OCI-LY7 (cell line): ENCODE measurements at regions not wholly inside any gene's neighbourhood (a gene's known extent, or its start where the extent isn't known, plus 50 kb on each side); places are given as distances from the start of the nearest gene placed in this dataset.

Experiments used
- BruUV-seq: library from RNA; stranded (reverse); fragments of 400-500 nt; replicated peaks from 2 replicates; lab custom pipeline; 2021; lab: Mats Ljungman, UMichigan
- CTCF ChIA-PET: fragments of 300-600 bp; sonication (Branson Sonifier 250); formaldehyde crosslinking; loops from one replicate; lab custom pipeline; 2022; ENCODE audit warnings: antibody characterized with exemption; ENCODE audit not compliant: unreplicated experiment; lab: Charles Lee
- POLR2A ChIA-PET: fragments of 300-600 bp; sonication (Branson Sonifier 250); formaldehyde crosslinking; loops from one replicate; lab custom pipeline; 2022; ENCODE audit warnings: antibody characterized with exemption; lab: Charles Lee
- DNase-seq: peaks from one replicate; pipeline ENCODE4 v3.0.0-alpha.2; 2015; ENCODE audit warnings: low spot score
- H2AFZ ChIP-seq: fragments of 200-600 bp; sonication (generic), shearing (Covaris generic); 2 replicates; pipeline ENCODE4 v1.6.1; 2014; ENCODE audit warnings: mild to moderate bottlenecking, antibody characterized with exemption, low read length, moderate library complexity
- H3K27ac ChIP-seq: fragments of 200-600 bp; sonication (generic); 2 replicates; pipeline ENCODE4 v1.5.1; 2014; ENCODE audit warnings: mixed run types, low read depth, mild to moderate bottlenecking, moderate library complexity, low read length, inconsistent platforms; ENCODE audit not compliant: poor library complexity, severe bottlenecking
- H3K36me3 ChIP-seq: fragments of 200-600 bp; sonication (generic); 2 replicates; pipeline ENCODE4 v1.6.1; 2014; ENCODE audit warnings: mild to moderate bottlenecking, antibody characterized with exemption, low read length, moderate library complexity, mixed read lengths; ENCODE audit not compliant: insufficient read depth
- H3K4me1 ChIP-seq: fragments of 200-600 bp; sonication (generic); 2 replicates; pipeline ENCODE4 v1.5.1; 2014; ENCODE audit warnings: mild to moderate bottlenecking, low read length; ENCODE audit not compliant: insufficient read depth, poor library complexity, severe bottlenecking
- H3K4me2 ChIP-seq: fragments of 200-600 bp; sonication (generic); 2 replicates; pipeline ENCODE4 v1.6.1; 2014; ENCODE audit warnings: mild to moderate bottlenecking, low read length
- H3K4me3 ChIP-seq: fragments of 200-600 bp; sonication (generic); 2 replicates; pipeline ENCODE4 v1.5.1; 2014; ENCODE audit warnings: mild to moderate bottlenecking, low read depth, low read length; ENCODE audit not compliant: poor library complexity, severe bottlenecking
- H3K79me2 ChIP-seq: fragments of 200-600 bp; sonication (generic); 2 replicates; pipeline ENCODE4 v1.6.1; 2016; ENCODE audit warnings: low read depth, mild to moderate bottlenecking, low read length, moderate library complexity, mixed read lengths; ENCODE audit not compliant: insufficient read depth
- H3K9me2 ChIP-seq: fragments of 200-600 bp; sonication (generic); 2 replicates; pipeline ENCODE4 v1.6.1; 2016; ENCODE audit warnings: mild to moderate bottlenecking, low read length, mixed read lengths; ENCODE audit not compliant: insufficient read depth
- H3K9me3 ChIP-seq: fragments of 200-600 bp; sonication (generic); 2 replicates; pipeline ENCODE4 v1.6.1; 2014; ENCODE audit warnings: mild to moderate bottlenecking, mixed run types, low read length, mixed read lengths
- H4K20me1 ChIP-seq: fragments of 200-600 bp; sonication (generic); 2 replicates; pipeline ENCODE4 v1.6.1; 2014; ENCODE audit warnings: mild to moderate bottlenecking, antibody characterized with exemption, low read length, moderate library complexity, mixed read lengths; ENCODE audit not compliant: insufficient read depth
- CTCF ChIP-seq: fragments of 200-600 bp; sonication (generic); conservative IDR thresholded peaks from 2 replicates; pipeline ENCODE4 v1.5.1; 2014; ENCODE audit warnings: mild to moderate bottlenecking, antibody characterized with exemption, low read length, moderate library complexity, mixed read lengths
- EZH2phosphoT487 ChIP-seq: fragments of 200-600 bp; sonication (generic); IDR thresholded peaks from 2 replicates; pipeline ENCODE4 v1.6.1; 2018; ENCODE audit warnings: low read depth, borderline replicate concordance, mild to moderate bottlenecking, mixed run types, antibody characterized with exemption, low read length, moderate library complexity, mixed read lengths
- intact Hi-C: fragments of 100-400 bp; cut with micrococcal nuclease; formaldehyde crosslinking; loops from one replicate; pipeline ENCODE4 v1.10.0; 2022; ENCODE audit not compliant: unreplicated experiment

- no peak overlapping the region for H3K4me3 ChIP-seq
- BruUV-seq = no TSS peak
- no peaks in the 10 kb centered on the region for H3K36me3 ChIP-seq
- H4K20me1 ChIP-seq = no peaks in the 10 kb centered on the region
- ChIA-PET POLR2A (no interaction called here), CTCF (no interaction called here)
- H3K9me3 ChIP-seq = no peaks in the 10 kb centered on the region
- H2AFZ ChIP-seq = no peak overlapping the region
- DNase-seq = no peak
- no peaks in the 10 kb centered on the region for H3K9me2 ChIP-seq
- no peak overlapping the region for H3K4me2 ChIP-seq
- H3K79me2 ChIP-seq = no peaks in the 10 kb centered on the region
- intact Hi-C loops = no loop called here
- TF ChIP-seq CTCF (no peak), EZH2phosphoT487 (no peak)
- H3K27ac ChIP-seq = no peak overlapping the region
- H3K4me1 ChIP-seq = no peaks in the 10 kb centered on the region
Observed at GRCh38 chr5:3034449-3034848, 283.0 kb upstream of the IRX2 start.

DNA sequence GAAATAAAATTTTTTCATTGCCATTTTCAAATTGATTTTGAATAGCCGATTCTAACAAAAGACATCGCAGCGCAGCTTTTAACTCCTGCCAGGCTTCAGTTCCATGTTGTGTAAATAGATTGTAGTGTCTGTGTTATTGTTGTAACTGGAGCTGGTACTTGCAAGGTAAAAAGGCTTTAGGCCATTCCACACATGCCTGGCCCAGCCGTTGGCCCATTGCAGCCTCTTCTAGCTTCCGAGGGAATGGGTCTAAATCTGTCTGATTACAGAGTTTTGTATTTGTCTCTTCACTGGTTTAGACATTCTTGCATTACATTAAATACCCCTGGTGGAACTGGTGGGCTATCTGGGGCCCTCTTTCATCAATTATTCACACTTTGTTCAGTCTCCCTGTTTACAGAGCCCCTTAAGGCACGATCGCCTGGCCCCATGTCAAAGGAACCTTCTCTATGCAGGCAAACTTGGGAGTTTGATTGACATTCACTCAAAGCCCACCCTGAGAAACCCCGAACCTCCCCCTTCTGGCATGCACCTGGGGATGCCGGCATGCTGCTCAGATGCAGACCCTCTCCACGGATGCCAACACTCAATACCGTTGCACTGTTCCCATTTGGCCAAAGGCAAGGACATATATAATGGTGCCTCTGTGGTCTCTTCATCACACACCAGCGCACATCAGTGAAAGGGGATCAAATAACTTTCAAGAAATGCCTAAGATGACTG is 281.7 kb upstream of the IRX2 start:
- H3K4me3 ChIP-seq = no peak overlapping the region
- no TSS peak for BruUV-seq
- no peaks in the 10 kb centered on the region for H3K36me3 ChIP-seq
- no peak overlapping the region for H2AFZ ChIP-seq
- intact Hi-C loops = no loop called here
- no peak for DNase-seq
- no peaks in the 10 kb centered on the region for H4K20me1 ChIP-seq
- no peak overlapping the region for H3K27ac ChIP-seq
- POLR2A ChIA-PET = no interaction called here
- no peaks in the 10 kb centered on the region for H3K4me1 ChIP-seq
- no peak overlapping the region for H3K4me2 ChIP-seq
- CTCF ChIA-PET = no interaction called here
- H3K9me3 ChIP-seq = no peaks in the 10 kb centered on the region
- no peak for TF ChIP-seq EZH2phosphoT487
- no peak for TF ChIP-seq CTCF
- no peaks in the 10 kb centered on the region for H3K79me2 ChIP-seq
- no peaks in the 10 kb centered on the region for H3K9me2 ChIP-seq

- Histone ChIP-seq H3K27ac (no peak overlapping the region), H3K4me1 (no peaks in the 10 kb centered on the region), H3K9me3 (no peaks in the 10 kb centered on the region), H3K79me2 (no peaks in the 10 kb centered on the region), H2AFZ (no peak overlapping the region), H3K36me3 (no peaks in the 10 kb centered on the region), H3K9me2 (no peaks in the 10 kb centered on the region), H4K20me1 (no peaks in the 10 kb centered on the region), H3K4me3 (no peak overlapping the region), H3K4me2 (no peak overlapping the region)
- POLR2A ChIA-PET = no interaction called here
- intact Hi-C loops = no loop called here
- DNase-seq = no peak
- no peak for TF ChIP-seq CTCF
- TF ChIP-seq EZH2phosphoT487 = no peak
- CTCF ChIA-PET = no interaction called here
- BruUV-seq = no TSS peak
Observed at GRCh38 chr5:3032513-3032912, 281.0 kb upstream of the IRX2 start.
